ENCODE measurements at regions not wholly inside any gene's neighbourhood (a gene's known extent, or its start where the extent isn't known, plus 50 kb on each side); places are given as distances from the start of the nearest gene placed in this dataset.

DNA sequence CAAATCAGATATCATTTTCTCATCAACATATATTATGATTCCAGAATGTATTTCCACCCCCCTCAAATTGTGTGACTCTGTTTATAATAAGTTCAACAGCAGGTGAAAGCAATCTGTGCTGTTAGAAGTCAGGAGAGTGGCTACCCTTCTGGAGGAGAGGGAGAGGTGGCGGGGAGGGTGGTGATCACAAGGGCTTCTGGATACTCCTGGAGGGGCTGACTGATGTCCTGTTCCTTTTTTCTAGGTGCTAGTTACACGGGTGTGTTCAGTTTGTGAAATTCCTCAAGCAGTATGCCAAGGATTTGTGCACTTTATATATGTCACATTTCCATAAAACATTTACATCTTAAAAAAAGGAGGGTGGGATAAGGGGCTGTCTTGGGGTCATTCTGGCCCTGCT lies 119.1 kb downstream of the IRF8 start:
- TF ChIP-seq CTCF (IDR thresholded peaks at IDR 0.05; ENCODE audit: insufficient read depth in 1 of 2, low read depth in 1 of 2, low read length in 1 of 2, severe bottlenecking in 1 of 2, unreplicated experiment in 1 of 2): no peak
- Histone ChIP-seq H3K4me1 (no peaks in the 10 kb centered on the region), H3K4me3 (ENCODE audit: low read depth, low read length) (no peak overlapping the region), H3K36me3 (ENCODE audit: control insufficient read depth, insufficient read depth, low read length) (no peaks in the 10 kb centered on the region), H3K27me3 (replicated peaks; ENCODE audit: control insufficient read depth, insufficient read depth, low read length) (no peaks in the 10 kb centered on the region), H3K9me3 (peaks cover 10% of the 10 kb centered on the region)
- Mint-ChIP-seq H3K27ac (ENCODE audit: unreplicated experiment) (no peak overlapping the region), H3K9me3 (ENCODE audit: unreplicated experiment) (peaks cover 20% of the 10 kb centered on the region), H3K27me3 (ENCODE audit: insufficient read depth, unreplicated experiment) (peaks cover 7% of the 10 kb centered on the region), H3K4me3 (ENCODE audit: unreplicated experiment) (no peak overlapping the region), H3K36me3 (ENCODE audit: insufficient read depth, unreplicated experiment) (no peaks in the 10 kb centered on the region), H3K4me1 (ENCODE audit: low read depth, unreplicated experiment) (no peaks in the 10 kb centered on the region)
- intact Hi-C loops (cut with micrococcal nuclease; ENCODE audit: unreplicated experiment): no loop called here
- CTCF ChIA-PET: interaction anchor here (0.8 to 1.7 kb wide), 3 partner anchors 11 to 198 kb away, joined by 3 read pairs; no protein-coding TSS in a partner anchor
- POLR2A ChIA-PET: no interaction called here
- no TSS peak for BruUV-seq (replicated peaks)
- DNase-seq: no peak

DNA sequence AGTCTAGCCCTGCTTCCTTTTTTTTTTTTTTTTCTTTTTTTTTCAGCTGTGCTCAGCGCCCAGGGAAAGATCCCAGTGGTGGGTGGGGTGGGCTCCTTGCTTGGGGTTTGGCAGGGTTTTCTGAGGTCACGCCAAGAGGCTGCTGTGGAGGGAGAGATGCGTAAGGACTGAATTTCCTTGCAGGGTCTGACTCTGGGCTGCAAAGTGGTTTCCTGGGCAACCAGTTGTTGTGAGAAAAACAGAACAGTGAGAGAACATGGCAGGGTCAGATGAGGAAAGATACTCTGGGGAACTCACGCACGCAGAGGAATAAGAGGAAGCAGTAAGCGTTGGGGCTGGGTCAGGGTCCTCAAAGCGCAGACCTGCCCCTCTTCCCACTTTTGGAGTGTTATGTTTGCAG lies 119.5 kb downstream of the IRF8 start:
- Histone ChIP-seq H3K36me3 (ENCODE audit: control insufficient read depth, insufficient read depth, low read length) (no peaks in the 10 kb centered on the region), H3K9me3 (peaks cover 10% of the 10 kb centered on the region), H3K4me1 (no peaks in the 10 kb centered on the region), H3K27me3 (replicated peaks; ENCODE audit: control insufficient read depth, insufficient read depth, low read length) (no peaks in the 10 kb centered on the region), H3K4me3 (ENCODE audit: low read depth, low read length) (no peak overlapping the region)
- H3K9me3 Mint-ChIP-seq (ENCODE audit: unreplicated experiment): peaks cover 18% of the 10 kb centered on the region
- intact Hi-C loops (cut with micrococcal nuclease; ENCODE audit: unreplicated experiment): no loop called here
- CTCF ChIA-PET: interaction anchor here (0.8 to 1.3 kb wide), 2 partner anchors 13 to 199 kb away, joined by 3 read pairs; no protein-coding TSS in a partner anchor
- DNase-seq: peak in 1 of 2 experiments; percentile 26
- BruUV-seq (replicated peaks): no TSS peak
- no peaks in the 10 kb centered on the region for H3K4me1 Mint-ChIP-seq (ENCODE audit: low read depth, unreplicated experiment)
- H3K27me3 Mint-ChIP-seq (ENCODE audit: insufficient read depth, unreplicated experiment): peaks cover 7% of the 10 kb centered on the region
- H3K36me3 Mint-ChIP-seq (ENCODE audit: insufficient read depth, unreplicated experiment): no peaks in the 10 kb centered on the region
- no peak for TF ChIP-seq CTCF (IDR thresholded peaks at IDR 0.05; ENCODE audit: insufficient read depth in 1 of 2, low read depth in 1 of 2, low read length in 1 of 2, severe bottlenecking in 1 of 2, unreplicated experiment in 1 of 2)
- no peak overlapping the region for H3K27ac Mint-ChIP-seq (ENCODE audit: unreplicated experiment)
- POLR2A ChIA-PET: interaction anchor here (0.6 kb wide), 1 partner anchor 106 kb away, joined by 4 read pairs; no protein-coding TSS in a partner anchor
- no peak overlapping the region for H3K4me3 Mint-ChIP-seq (ENCODE audit: unreplicated experiment)

GRCh38 chr16:86018941-86019340 lies 120.0 kb downstream of the IRF8 start:
- Histone ChIP-seq H3K4me1 (no peaks in the 10 kb centered on the region), H3K9me3 (peaks cover 10% of the 10 kb centered on the region), H3K27me3 (replicated peaks; ENCODE audit: control insufficient read depth, insufficient read depth, low read length) (no peaks in the 10 kb centered on the region), H3K36me3 (ENCODE audit: control insufficient read depth, insufficient read depth, low read length) (no peaks in the 10 kb centered on the region), H3K4me3 (ENCODE audit: low read depth, low read length) (no peak overlapping the region)
- no peak overlapping the region for H3K27ac Mint-ChIP-seq (ENCODE audit: unreplicated experiment)
- H3K4me1 Mint-ChIP-seq (ENCODE audit: low read depth, unreplicated experiment): no peaks in the 10 kb centered on the region
- peaks cover 18% of the 10 kb centered on the region for H3K9me3 Mint-ChIP-seq (ENCODE audit: unreplicated experiment)
- BruUV-seq (replicated peaks): no TSS peak
- H3K4me3 Mint-ChIP-seq (ENCODE audit: unreplicated experiment): no peak overlapping the region
- ChIA-PET POLR2A (interaction anchor here (0.6 kb wide), 1 partner anchor 106 kb away, joined by 4 read pairs; no protein-coding TSS in a partner anchor), CTCF (interaction anchor here (0.8 to 1.4 kb wide), 2 partner anchors 13 to 199 kb away, joined by 3 to 7 read pairs; no protein-coding TSS in a partner anchor)
- intact Hi-C loops (cut with micrococcal nuclease; ENCODE audit: unreplicated experiment): no loop called here
- H3K36me3 Mint-ChIP-seq (ENCODE audit: insufficient read depth, unreplicated experiment): no peaks in the 10 kb centered on the region
- peak in 1 of 2 experiments; percentile 1 for DNase-seq
- H3K27me3 Mint-ChIP-seq (ENCODE audit: insufficient read depth, unreplicated experiment): peaks cover 7% of the 10 kb centered on the region
- no peak for TF ChIP-seq CTCF (IDR thresholded peaks at IDR 0.05; ENCODE audit: insufficient read depth in 1 of 2, low read depth in 1 of 2, low read length in 1 of 2, severe bottlenecking in 1 of 2, unreplicated experiment in 1 of 2)
